GM21526 (cell line): ENCODE measurements at regions not wholly inside any gene's neighbourhood (a gene's known extent, or its start where the extent isn't known, plus 50 kb on each side); places are given as distances from the start of the nearest gene placed in this dataset.

Experiments used
- ATAC-seq: cut with Tn5 transposase; IDR thresholded peaks from one replicate; pipeline ENCODE4 v1.9.1; 2021; ENCODE audit warnings: moderate library complexity; ENCODE audit not compliant: unreplicated experiment, low FRiP score

- ATAC-seq, result no peak
Measured at GRCh38 chr17:33511670-33512069, 218.6 kb upstream of the ASIC2 start.

GRCh38 chr17:33512113-33512512 lies 219.0 kb upstream of the ASIC2 start:
- ATAC-seq, result no peak

- no peak for ATAC-seq
Measured at GRCh38 chr17:33513769-33514168, 220.7 kb upstream of the ASIC2 start.

GRCh38 chr17:33514369-33514768 lies 221.3 kb upstream of the ASIC2 start:
- no peak for ATAC-seq

GRCh38 chr17:33515974-33516373 lies 222.9 kb upstream of the ASIC2 start:
- no peak for ATAC-seq

GRCh38 chr17:33516645-33517044 lies 223.6 kb upstream of the ASIC2 start:
- ATAC-seq, result no peak

GRCh38 chr17:33517746-33518145 lies 224.7 kb upstream of the ASIC2 start:
- no peak for ATAC-seq

GRCh38 chr17:33519692-33520091 lies 226.6 kb upstream of the ASIC2 start:
- ATAC-seq, result no peak

- no peak for ATAC-seq
Measured at GRCh38 chr17:33520426-33521330, 227.6 kb upstream of the ASIC2 start.

GRCh38 chr17:33521784-33522183 lies 228.7 kb upstream of the ASIC2 start:
- ATAC-seq, result no peak

- no peak for ATAC-seq
Measured at GRCh38 chr17:33522623-33523022, 229.5 kb upstream of the ASIC2 start.

- no peak for ATAC-seq
Measured at GRCh38 chr17:33523577-33523981, 230.5 kb upstream of the ASIC2 start.

- ATAC-seq, result no peak
Measured at GRCh38 chr17:33525186-33525585, 232.1 kb upstream of the ASIC2 start.

GRCh38 chr17:33526717-33527116 lies 233.6 kb upstream of the ASIC2 start:
- ATAC-seq, result no peak

GRCh38 chr17:33527290-33527689 lies 234.2 kb upstream of the ASIC2 start:
- no peak for ATAC-seq

GRCh38 chr17:33528846-33529245 lies 235.8 kb upstream of the ASIC2 start:
- ATAC-seq, result no peak

- ATAC-seq, result no peak
Measured at GRCh38 chr17:33529816-33530215, 236.7 kb upstream of the ASIC2 start.

- no peak for ATAC-seq
Measured at GRCh38 chr17:33531311-33531710, 238.2 kb upstream of the ASIC2 start.

- no peak for ATAC-seq
Measured at GRCh38 chr17:33534087-33534486, 241.0 kb upstream of the ASIC2 start.

- ATAC-seq, result no peak
Measured at GRCh38 chr17:33545124-33545523, 252.0 kb upstream of the ASIC2 start.

GRCh38 chr17:33550261-33550660 lies 257.2 kb upstream of the ASIC2 start:
- ATAC-seq, result no peak

GRCh38 chr17:33551075-33551474 lies 258.0 kb upstream of the ASIC2 start:
- no peak for ATAC-seq
